ENCODE measurements at regions not wholly inside any gene's neighbourhood (a gene's known extent, or its start where the extent isn't known, plus 50 kb on each side); places are given as distances from the start of the nearest gene placed in this dataset.

DNA sequence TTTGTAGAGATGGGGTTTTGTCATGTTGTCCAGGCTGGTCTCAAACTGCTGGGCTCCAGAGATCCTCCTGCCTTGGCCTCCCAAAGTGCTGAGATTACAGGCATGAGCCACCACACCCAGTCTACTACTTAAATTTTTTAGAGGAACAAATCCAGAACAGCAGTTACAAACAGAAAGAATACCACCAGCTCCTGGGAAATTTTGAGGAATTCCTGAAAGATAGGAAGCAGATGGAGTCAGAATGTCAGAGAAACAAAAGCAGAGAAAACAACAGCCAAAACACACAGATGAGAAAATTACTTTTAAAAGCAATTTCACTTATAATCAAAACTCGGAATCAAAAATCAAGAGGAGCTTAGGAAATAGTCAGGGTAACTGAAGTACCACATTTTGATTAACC is 543.3 kb upstream of the MARCKS start:
- TF ChIP-seq, protein P1, sequence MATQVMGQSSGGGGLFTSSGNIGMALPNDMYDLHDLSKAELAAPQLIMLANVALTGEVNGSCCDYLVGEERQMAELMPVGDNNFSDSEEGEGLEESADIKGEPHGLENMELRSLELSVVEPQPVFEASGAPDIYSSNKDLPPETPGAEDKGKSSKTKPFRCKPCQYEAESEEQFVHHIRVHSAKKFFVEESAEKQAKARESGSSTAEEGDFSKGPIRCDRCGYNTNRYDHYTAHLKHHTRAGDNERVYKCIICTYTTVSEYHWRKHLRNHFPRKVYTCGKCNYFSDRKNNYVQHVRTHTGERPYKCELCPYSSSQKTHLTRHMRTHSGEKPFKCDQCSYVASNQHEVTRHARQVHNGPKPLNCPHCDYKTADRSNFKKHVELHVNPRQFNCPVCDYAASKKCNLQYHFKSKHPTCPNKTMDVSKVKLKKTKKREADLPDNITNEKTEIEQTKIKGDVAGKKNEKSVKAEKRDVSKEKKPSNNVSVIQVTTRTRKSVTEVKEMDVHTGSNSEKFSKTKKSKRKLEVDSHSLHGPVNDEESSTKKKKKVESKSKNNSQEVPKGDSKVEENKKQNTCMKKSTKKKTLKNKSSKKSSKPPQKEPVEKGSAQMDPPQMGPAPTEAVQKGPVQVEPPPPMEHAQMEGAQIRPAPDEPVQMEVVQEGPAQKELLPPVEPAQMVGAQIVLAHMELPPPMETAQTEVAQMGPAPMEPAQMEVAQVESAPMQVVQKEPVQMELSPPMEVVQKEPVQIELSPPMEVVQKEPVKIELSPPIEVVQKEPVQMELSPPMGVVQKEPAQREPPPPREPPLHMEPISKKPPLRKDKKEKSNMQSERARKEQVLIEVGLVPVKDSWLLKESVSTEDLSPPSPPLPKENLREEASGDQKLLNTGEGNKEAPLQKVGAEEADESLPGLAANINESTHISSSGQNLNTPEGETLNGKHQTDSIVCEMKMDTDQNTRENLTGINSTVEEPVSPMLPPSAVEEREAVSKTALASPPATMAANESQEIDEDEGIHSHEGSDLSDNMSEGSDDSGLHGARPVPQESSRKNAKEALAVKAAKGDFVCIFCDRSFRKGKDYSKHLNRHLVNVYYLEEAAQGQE (IDR thresholded peaks at IDR 0.05; ENCODE audit: insufficient replicate concordance, low read depth) = no peak
- TF ChIP-seq POLR2AphosphoS5 (IDR thresholded peaks at IDR 0.05; ENCODE audit: low read depth) (no peak), SPI1 (IDR thresholded peaks at IDR 0.05; ENCODE audit: borderline replicate concordance, low read depth) (no peak), GABPA (IDR thresholded peaks at IDR 0.05; ENCODE audit: low read depth) (no peak)
- TF ChIP-seq, protein P2, sequence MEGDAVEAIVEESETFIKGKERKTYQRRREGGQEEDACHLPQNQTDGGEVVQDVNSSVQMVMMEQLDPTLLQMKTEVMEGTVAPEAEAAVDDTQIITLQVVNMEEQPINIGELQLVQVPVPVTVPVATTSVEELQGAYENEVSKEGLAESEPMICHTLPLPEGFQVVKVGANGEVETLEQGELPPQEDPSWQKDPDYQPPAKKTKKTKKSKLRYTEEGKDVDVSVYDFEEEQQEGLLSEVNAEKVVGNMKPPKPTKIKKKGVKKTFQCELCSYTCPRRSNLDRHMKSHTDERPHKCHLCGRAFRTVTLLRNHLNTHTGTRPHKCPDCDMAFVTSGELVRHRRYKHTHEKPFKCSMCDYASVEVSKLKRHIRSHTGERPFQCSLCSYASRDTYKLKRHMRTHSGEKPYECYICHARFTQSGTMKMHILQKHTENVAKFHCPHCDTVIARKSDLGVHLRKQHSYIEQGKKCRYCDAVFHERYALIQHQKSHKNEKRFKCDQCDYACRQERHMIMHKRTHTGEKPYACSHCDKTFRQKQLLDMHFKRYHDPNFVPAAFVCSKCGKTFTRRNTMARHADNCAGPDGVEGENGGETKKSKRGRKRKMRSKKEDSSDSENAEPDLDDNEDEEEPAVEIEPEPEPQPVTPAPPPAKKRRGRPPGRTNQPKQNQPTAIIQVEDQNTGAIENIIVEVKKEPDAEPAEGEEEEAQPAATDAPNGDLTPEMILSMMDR (IDR thresholded peaks at IDR 0.05; ENCODE audit: insufficient read depth, low read length) = no peak
- Histone ChIP-seq H3K27ac (replicated peaks) (no peak overlapping the region), H3K4me3 (replicated peaks; ENCODE audit: insufficient read depth, low read length) (no peak overlapping the region), H3K27me3 (ENCODE audit: insufficient read depth, poor library complexity, severe bottlenecking) (no peaks in the 10 kb centered on the region)
- no peak for DNase-seq (ENCODE audit: low read depth in 1 of 2, low spot score in 1 of 2)

DNA sequence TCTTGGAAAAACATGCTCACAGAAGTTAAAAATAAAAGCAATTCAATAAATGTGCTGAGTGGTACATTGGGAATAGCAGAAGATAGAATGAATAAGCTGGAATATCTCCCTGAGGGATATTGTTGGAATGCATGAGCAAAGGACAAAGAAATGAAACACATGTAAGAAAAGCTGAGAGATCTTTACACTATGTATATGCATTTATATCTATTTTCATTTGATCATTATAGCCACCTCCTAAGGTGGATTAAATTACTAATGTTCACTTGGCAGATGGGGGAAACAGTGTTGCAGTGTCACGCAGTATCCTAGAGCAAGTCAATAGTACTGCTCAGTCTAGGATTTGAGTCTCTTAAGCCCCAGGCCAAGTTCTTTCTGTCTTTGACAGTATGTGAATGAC is 542.0 kb upstream of the MARCKS start:
- no peak overlapping the region for H3K4me3 ChIP-seq (replicated peaks; ENCODE audit: insufficient read depth, low read length)
- no peak for TF ChIP-seq POLR2AphosphoS5 (IDR thresholded peaks at IDR 0.05; ENCODE audit: low read depth)
- TF ChIP-seq, protein P2 (IDR thresholded peaks at IDR 0.05; ENCODE audit: insufficient read depth, low read length) = no peak
- no peak for TF ChIP-seq GABPA (IDR thresholded peaks at IDR 0.05; ENCODE audit: low read depth)
- TF ChIP-seq, protein P1 (IDR thresholded peaks at IDR 0.05; ENCODE audit: insufficient replicate concordance, low read depth) = no peak
- TF ChIP-seq SPI1 (IDR thresholded peaks at IDR 0.05; ENCODE audit: borderline replicate concordance, low read depth) = no peak
- no peaks in the 10 kb centered on the region for H3K27me3 ChIP-seq (ENCODE audit: insufficient read depth, poor library complexity, severe bottlenecking)
- DNase-seq (ENCODE audit: low read depth in 1 of 2, low spot score in 1 of 2) = no peak
- no peak overlapping the region for H3K27ac ChIP-seq (replicated peaks)

DNA sequence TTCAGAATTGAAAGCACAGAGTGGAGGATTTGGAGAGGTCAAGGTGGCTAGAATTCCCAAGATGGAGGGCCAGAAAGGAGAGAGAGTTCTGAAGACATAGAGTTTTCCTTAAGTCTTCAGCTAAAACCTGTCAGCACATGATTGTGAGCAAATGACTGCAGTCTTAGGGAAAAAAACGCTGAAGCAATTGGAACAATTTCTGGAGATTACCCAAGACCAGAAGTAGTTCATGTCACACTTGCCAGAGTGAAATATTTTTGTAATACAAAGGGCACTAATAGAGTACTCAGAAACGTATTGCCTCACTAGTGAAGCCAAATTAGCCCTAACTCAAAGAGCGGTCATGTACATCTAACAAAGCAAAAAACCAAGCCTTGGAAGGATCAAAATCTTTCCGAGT is 541.3 kb upstream of the MARCKS start:
- no peak for DNase-seq (ENCODE audit: low read depth in 1 of 2, low spot score in 1 of 2)
- Histone ChIP-seq H3K4me3 (replicated peaks; ENCODE audit: insufficient read depth, low read length) (no peak overlapping the region), H3K27me3 (ENCODE audit: insufficient read depth, poor library complexity, severe bottlenecking) (no peaks in the 10 kb centered on the region), H3K27ac (replicated peaks) (no peak overlapping the region)
- TF ChIP-seq SPI1 (IDR thresholded peaks at IDR 0.05; ENCODE audit: borderline replicate concordance, low read depth) = no peak
- TF ChIP-seq, protein P1 (IDR thresholded peaks at IDR 0.05; ENCODE audit: insufficient replicate concordance, low read depth) = no peak
- TF ChIP-seq GABPA (IDR thresholded peaks at IDR 0.05; ENCODE audit: low read depth) = no peak
- TF ChIP-seq, protein P2 (IDR thresholded peaks at IDR 0.05; ENCODE audit: insufficient read depth, low read length) = no peak
- TF ChIP-seq POLR2AphosphoS5 (IDR thresholded peaks at IDR 0.05; ENCODE audit: low read depth) = no peak
